SK-N-SH (cell line): ENCODE measurements at regions not wholly inside any gene's neighbourhood (a gene's known extent, or its start where the extent isn't known, plus 50 kb on each side); places are given as distances from the start of the nearest gene placed in this dataset.

Source experiments
- CTCF ChIA-PET: fragments of 300-600, 350-600 bp; formaldehyde crosslinking; extraction: SDS; loops from one replicate; lab custom pipeline; 2021; lab: Yijun Ruan, JAX
- POLR2A ChIA-PET: fragments of 350-600 bp; sonication (Branson Sonifier 250); formaldehyde crosslinking; extraction: SDS; loops from one replicate; lab custom pipeline; 2020; ENCODE audit warnings: antibody characterized with exemption, inconsistent platforms; lab: Yijun Ruan, JAX
- DNase-seq: peaks from one replicate; pipeline ENCODE4 v3.0.0; 2012
- H2AFZ ChIP-seq: fragments of 200-600 bp; sonication (generic); 2 replicates; pipeline ENCODE4 v1.8.1; 2016; ENCODE audit warnings: antibody characterized with exemption, mild to moderate bottlenecking, low read depth
- H3F3A ChIP-seq: fragments of 200-600 bp; sonication (generic); replicated peaks from 2 replicates; pipeline ENCODE3; 2016; ENCODE audit warnings: antibody characterized with exemption, mild to moderate bottlenecking; ENCODE audit not compliant: insufficient read depth
- H3K27ac ChIP-seq, 2 experiments: fragments of 200-500 bp in 1 of 2; fragments of 200-600 bp in 1 of 2; sonication (Bioruptor generic) in 1 of 2; sonication (generic), shearing (Covaris generic) in 1 of 2; 2 replicates each; pipeline versions ENCODE4 v1.5.1 to v1.6.1; 2014 to 2016; ENCODE audit warnings: low read depth in 2 of 2, inconsistent platforms in 1 of 2, low read length in 1 of 2, mild to moderate bottlenecking in 1 of 2, mixed read lengths in 1 of 2
- H3K27me3 ChIP-seq: fragments of 200-600 bp; sonication (generic), shearing (Covaris generic); 2 replicates; pipeline ENCODE4 v1.6.1; 2016; ENCODE audit warnings: mixed run types; ENCODE audit not compliant: insufficient read depth
- H3K36me3 ChIP-seq, 2 experiments: fragments of 200-500 bp in 1 of 2; fragments of 200-600 bp in 1 of 2; sonication (Bioruptor generic) in 1 of 2; sonication (generic) in 1 of 2; replicated peaks in 1 of 2; 2 replicates each; pipeline versions ENCODE3 to v1.5.1; 2014 to 2016; ENCODE audit warnings: low read length in 1 of 2, mild to moderate bottlenecking in 1 of 2; ENCODE audit not compliant: insufficient read depth in 2 of 2, control insufficient read depth in 1 of 2
- H3K4me1 ChIP-seq, 2 experiments: fragments of 200-500 bp in 1 of 2; fragments of 200-600 bp in 1 of 2; sonication (Bioruptor generic) in 1 of 2; sonication (generic), shearing (Covaris generic) in 1 of 2; 2 replicates each; pipeline versions ENCODE4 v1.5.1 to v1.6.1; 2014 to 2016; ENCODE audit warnings: low read depth in 1 of 2, low read length in 1 of 2, mixed run types in 1 of 2; ENCODE audit not compliant: insufficient read depth in 2 of 2, control insufficient read depth in 1 of 2
- H3K4me2 ChIP-seq: fragments of 200-600 bp; sonication (generic), shearing (Covaris generic); 2 replicates; pipeline ENCODE4 v1.6.1; 2017; ENCODE audit warnings: mixed run types
- H3K4me3 ChIP-seq, 2 experiments: fragments of 200-500 bp in 1 of 2; fragments of 200-600 bp in 1 of 2; sonication (Bioruptor generic) in 1 of 2; sonication (generic), shearing (Covaris generic) in 1 of 2; 2 replicates each; pipeline versions ENCODE4 v1.5.1 to v1.8.1; 2014 to 2016; ENCODE audit warnings: low read depth in 2 of 2, inconsistent platforms in 1 of 2, low read length in 1 of 2, mild to moderate bottlenecking in 1 of 2, mixed read lengths in 1 of 2, moderate library complexity in 1 of 2
- H3K79me2 ChIP-seq: fragments of 200-600 bp; sonication (generic); 2 replicates; pipeline ENCODE4 v1.8.1; 2017; ENCODE audit warnings: mild to moderate bottlenecking; ENCODE audit not compliant: insufficient read depth
- H3K9ac ChIP-seq: fragments of 200-600 bp; sonication (generic); 2 replicates; pipeline ENCODE4 v1.6.1; 2017; ENCODE audit warnings: mixed run types
- H3K9me2 ChIP-seq: fragments of 200-600 bp; sonication (generic); 2 replicates; pipeline ENCODE4 v1.6.1; 2017; ENCODE audit warnings: mixed run types
- H3K9me3 ChIP-seq: fragments of 200-600 bp; sonication (generic); 2 replicates; pipeline ENCODE4 v1.6.1; 2017; ENCODE audit warnings: mixed run types, mild to moderate bottlenecking, moderate library complexity
- H4K20me1 ChIP-seq: fragments of 200-600 bp; sonication (generic); 2 replicates; pipeline ENCODE4 v1.6.1; 2017; ENCODE audit warnings: mild to moderate bottlenecking, mixed run types; ENCODE audit not compliant: insufficient read depth
- FOSL2 ChIP-seq: IDR thresholded peaks from 2 replicates; pipeline ENCODE4 v1.4.0; 2012; ENCODE audit warnings: low read depth, mild to moderate bottlenecking, moderate library complexity, borderline replicate concordance
- GABPA ChIP-seq: IDR thresholded peaks from 2 replicates; pipeline ENCODE4 v1.4.0; 2012; ENCODE audit warnings: low read depth, mild to moderate bottlenecking
- RFX5 ChIP-seq: IDR thresholded peaks from 2 replicates; pipeline ENCODE4 v1.6.1; 2012; ENCODE audit warnings: mild to moderate bottlenecking, improper control_type of control experiment, low read length
- TCF12 ChIP-seq: IDR thresholded peaks from 2 replicates; pipeline ENCODE4 v1.4.0; 2012
- WGBS: methylation state at CpG from one replicate; pipeline ENCODE4 v1.1.6; 2017; ENCODE audit warnings: low lambda C conversion rate; 5-methylcytosine and 5-hydroxymethylcytosine counted together
- TF ChIP-seq, protein P1 (sequence below): IDR thresholded peaks from 2 replicates; pipeline ENCODE4; 2012
- TF ChIP-seq, protein P2 (sequence below): IDR thresholded peaks from 2 replicates; pipeline ENCODE4 v1.4.0; 2012; ENCODE audit warnings: low read depth, borderline replicate concordance
- TF ChIP-seq, protein P3 (sequence below): fragments of 150-350 bp; IDR thresholded peaks from 2 replicates; pipeline ENCODE4 v1.6.1; 2016; ENCODE audit warnings: mild to moderate bottlenecking, low read depth, low read length

DNA sequence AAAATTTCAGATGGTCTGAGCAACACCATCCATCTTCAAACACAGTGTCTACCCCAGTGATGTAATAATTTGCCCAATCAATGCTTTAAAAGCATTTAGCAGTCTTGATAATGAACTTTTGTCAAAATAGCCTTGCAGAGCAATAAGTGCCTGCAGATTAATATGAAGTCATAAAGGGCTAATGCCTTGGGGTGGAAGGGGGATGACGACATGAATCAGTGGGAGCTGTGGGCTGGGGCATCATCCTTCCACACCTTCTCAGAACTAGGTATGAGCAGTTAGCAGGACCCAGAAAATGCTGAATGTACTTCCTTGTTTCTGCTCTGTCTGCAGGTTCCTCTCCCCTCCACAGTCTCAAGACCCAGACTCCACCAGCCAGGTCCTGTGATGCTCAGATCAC is 166.2 kb upstream of the MAFB start:
- Histone ChIP-seq H3K4me3 (no peak overlapping the region), H3K79me2 (no peaks in the 10 kb centered on the region), H3K9ac (no peak overlapping the region), H3K27me3 (0 out of 2 replicates have a peak, but pooled peaks cover 10% of the 10 kb centered on the region), H3K36me3 (no peaks in the 10 kb centered on the region), H3K27ac (no peak overlapping the region), H3K9me3 (no peaks in the 10 kb centered on the region), H2AFZ (no peak overlapping the region), H3F3A (no peaks in the 10 kb centered on the region), H3K4me2 (no peak overlapping the region), H4K20me1 (no peaks in the 10 kb centered on the region), H3K4me1 (no peaks in the 10 kb centered on the region; a peak in 1 of 4 replicates), H3K9me2 (no peaks in the 10 kb centered on the region)
- ChIA-PET POLR2A (no interaction called here), CTCF (no interaction called here)
- TF ChIP-seq TCF12 (no peak), GABPA (no peak), FOSL2 (no peak), RFX5 (no peak)
- TF ChIP-seq, protein P1, sequence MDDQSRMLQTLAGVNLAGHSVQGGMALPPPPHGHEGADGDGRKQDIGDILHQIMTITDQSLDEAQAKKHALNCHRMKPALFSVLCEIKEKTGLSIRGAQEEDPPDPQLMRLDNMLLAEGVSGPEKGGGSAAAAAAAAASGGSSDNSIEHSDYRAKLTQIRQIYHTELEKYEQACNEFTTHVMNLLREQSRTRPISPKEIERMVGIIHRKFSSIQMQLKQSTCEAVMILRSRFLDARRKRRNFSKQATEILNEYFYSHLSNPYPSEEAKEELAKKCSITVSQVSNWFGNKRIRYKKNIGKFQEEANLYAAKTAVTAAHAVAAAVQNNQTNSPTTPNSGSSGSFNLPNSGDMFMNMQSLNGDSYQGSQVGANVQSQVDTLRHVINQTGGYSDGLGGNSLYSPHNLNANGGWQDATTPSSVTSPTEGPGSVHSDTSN = no peak
- TF ChIP-seq, protein P2, sequence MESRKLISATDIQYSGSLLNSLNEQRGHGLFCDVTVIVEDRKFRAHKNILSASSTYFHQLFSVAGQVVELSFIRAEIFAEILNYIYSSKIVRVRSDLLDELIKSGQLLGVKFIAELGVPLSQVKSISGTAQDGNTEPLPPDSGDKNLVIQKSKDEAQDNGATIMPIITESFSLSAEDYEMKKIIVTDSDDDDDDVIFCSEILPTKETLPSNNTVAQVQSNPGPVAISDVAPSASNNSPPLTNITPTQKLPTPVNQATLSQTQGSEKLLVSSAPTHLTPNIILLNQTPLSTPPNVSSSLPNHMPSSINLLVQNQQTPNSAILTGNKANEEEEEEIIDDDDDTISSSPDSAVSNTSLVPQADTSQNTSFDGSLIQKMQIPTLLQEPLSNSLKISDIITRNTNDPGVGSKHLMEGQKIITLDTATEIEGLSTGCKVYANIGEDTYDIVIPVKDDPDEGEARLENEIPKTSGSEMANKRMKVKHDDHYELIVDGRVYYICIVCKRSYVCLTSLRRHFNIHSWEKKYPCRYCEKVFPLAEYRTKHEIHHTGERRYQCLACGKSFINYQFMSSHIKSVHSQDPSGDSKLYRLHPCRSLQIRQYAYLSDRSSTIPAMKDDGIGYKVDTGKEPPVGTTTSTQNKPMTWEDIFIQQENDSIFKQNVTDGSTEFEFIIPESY = no peak
- 11% methylated on average over 1 of the region's 1 CpG for WGBS
- DNase-seq = no peak

DNA sequence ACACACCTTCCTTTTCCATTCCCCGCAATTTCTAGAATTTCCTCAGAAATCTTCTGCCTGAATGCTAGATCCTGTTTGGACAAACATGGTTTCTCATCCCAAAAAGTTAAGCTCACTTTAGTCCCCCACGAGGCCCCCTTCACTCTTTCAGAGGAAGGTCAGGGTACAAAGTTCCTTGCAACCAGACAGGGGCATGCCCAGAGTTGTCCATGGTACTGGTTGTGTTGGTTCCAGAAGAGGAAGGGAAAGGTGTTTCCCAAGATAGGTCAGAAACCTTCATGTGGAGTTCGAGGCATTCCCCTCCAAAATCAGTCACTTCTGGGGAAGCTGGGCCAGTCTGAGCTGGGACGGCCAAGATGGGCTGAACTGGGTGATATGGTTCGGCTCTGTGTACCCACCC is 167.6 kb upstream of the MAFB start:
- Histone ChIP-seq H3K27me3 (0 out of 2 replicates have a peak, but pooled peaks cover 10% of the 10 kb centered on the region), H3K4me3 (no peak overlapping the region), H3K79me2 (no peaks in the 10 kb centered on the region), H3K4me2 (no peak overlapping the region), H3K9me2 (no peaks in the 10 kb centered on the region), H3K9me3 (no peaks in the 10 kb centered on the region)
- 35% methylated on average over 5 of the region's 5 CpGs for WGBS
- TF ChIP-seq, protein P3, sequence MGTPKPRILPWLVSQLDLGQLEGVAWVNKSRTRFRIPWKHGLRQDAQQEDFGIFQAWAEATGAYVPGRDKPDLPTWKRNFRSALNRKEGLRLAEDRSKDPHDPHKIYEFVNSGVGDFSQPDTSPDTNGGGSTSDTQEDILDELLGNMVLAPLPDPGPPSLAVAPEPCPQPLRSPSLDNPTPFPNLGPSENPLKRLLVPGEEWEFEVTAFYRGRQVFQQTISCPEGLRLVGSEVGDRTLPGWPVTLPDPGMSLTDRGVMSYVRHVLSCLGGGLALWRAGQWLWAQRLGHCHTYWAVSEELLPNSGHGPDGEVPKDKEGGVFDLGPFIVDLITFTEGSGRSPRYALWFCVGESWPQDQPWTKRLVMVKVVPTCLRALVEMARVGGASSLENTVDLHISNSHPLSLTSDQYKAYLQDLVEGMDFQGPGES = no peak
- TF ChIP-seq, all 33 proteins: peak for 0
- no peaks in the 10 kb centered on the region for H3F3A ChIP-seq
- H3K27ac ChIP-seq = no peak overlapping the region
- H3K9ac ChIP-seq = no peak overlapping the region
- no peaks in the 10 kb centered on the region for H4K20me1 ChIP-seq
- CTCF ChIA-PET = no interaction called here
- H3K4me1 ChIP-seq = peaks cover 0 to 3% of the 10 kb centered on the region in 2 experiments; a peak in 1 of 4 replicates
- H2AFZ ChIP-seq = no peak overlapping the region
- POLR2A ChIA-PET = no interaction called here
- DNase-seq = no peak
- no peaks in the 10 kb centered on the region for H3K36me3 ChIP-seq
